RPMI8226 (cell line): ENCODE measurements at regions not wholly inside any gene's neighbourhood (a gene's known extent, or its start where the extent isn't known, plus 50 kb on each side); places are given as distances from the start of the nearest gene placed in this dataset.
"Not testable (repeated sequence)": the region's sequence is repeated elsewhere in the genome, so short reads cannot be mapped to it uniquely, and the experiment has no call there.

Experiments
- DNase-seq: peaks from one replicate; pipeline ENCODE4 v3.0.0-alpha.2; 2015

- DNase-seq: no peak
These were observed 695.5 kb upstream of the MIR17HG start for GRCh38 chr13:90652036-90652435.

- no peak for DNase-seq
These were observed 692.5 kb upstream of the MIR17HG start for GRCh38 chr13:90654970-90655369.

- not testable (repeated sequence) for DNase-seq
These were observed 683.3 kb upstream of the MIR17HG start for GRCh38 chr13:90664200-90664599.

GRCh38 chr13:90673746-90674145 is 673.7 kb upstream of the MIR17HG start:
- no peak for DNase-seq

- DNase-seq: no peak
These were observed 672.4 kb upstream of the MIR17HG start for GRCh38 chr13:90675129-90675528.

- no peak for DNase-seq
These were observed 666.7 kb upstream of the MIR17HG start for GRCh38 chr13:90680826-90681225.

GRCh38 chr13:90683711-90684131 is 663.8 kb upstream of the MIR17HG start:
- DNase-seq: no peak

- no peak for DNase-seq
These were observed 661.0 kb upstream of the MIR17HG start for GRCh38 chr13:90686442-90686841.

GRCh38 chr13:90689111-90689510 is 658.4 kb upstream of the MIR17HG start:
- no peak for DNase-seq

- DNase-seq: no peak
These were observed 656.9 kb upstream of the MIR17HG start for GRCh38 chr13:90690458-90691080.

GRCh38 chr13:90696254-90696653 is 651.2 kb upstream of the MIR17HG start:
- no peak for DNase-seq

- no peak for DNase-seq
These were observed 650.8 kb upstream of the MIR17HG start for GRCh38 chr13:90696656-90697055.

GRCh38 chr13:90700340-90700739 is 647.1 kb upstream of the MIR17HG start:
- no peak for DNase-seq

- no peak for DNase-seq
These were observed 646.2 kb upstream of the MIR17HG start for GRCh38 chr13:90701264-90701663.

- DNase-seq: no peak
These were observed 645.4 kb upstream of the MIR17HG start for GRCh38 chr13:90702050-90702449.

- DNase-seq: no peak
These were observed 640.9 kb upstream of the MIR17HG start for GRCh38 chr13:90706631-90707030.

GRCh38 chr13:90708128-90708527 is 639.4 kb upstream of the MIR17HG start:
- DNase-seq: no peak

GRCh38 chr13:90709319-90709718 is 638.2 kb upstream of the MIR17HG start:
- no peak for DNase-seq

GRCh38 chr13:90710164-90710759 is 637.2 kb upstream of the MIR17HG start:
- no peak for DNase-seq

- DNase-seq: peak; percentile 11
These were observed 633.9 kb upstream of the MIR17HG start for GRCh38 chr13:90713441-90714133.

- DNase-seq: no peak
These were observed 632.0 kb upstream of the MIR17HG start for GRCh38 chr13:90715485-90715884.

GRCh38 chr13:90717451-90717936 is 630.0 kb upstream of the MIR17HG start:
- DNase-seq: no peak

GRCh38 chr13:90719461-90719860 is 628.0 kb upstream of the MIR17HG start:
- DNase-seq: no peak

- DNase-seq: no peak
These were observed 625.5 kb upstream of the MIR17HG start for GRCh38 chr13:90721937-90722336.
